22Rv1 (cell line): ENCODE measurements at regions not wholly inside any gene's neighbourhood (a gene's known extent, or its start where the extent isn't known, plus 50 kb on each side); places are given as distances from the start of the nearest gene placed in this dataset.

ENCODE experiments used
- CTCF ChIP-seq: fragments of 450-650 bp; IDR thresholded peaks from 2 replicates; pipeline ENCODE4 v1.5.1; 2017; ENCODE audit warnings: mild to moderate bottlenecking
- ZFX ChIP-seq: fragments of 450-650 bp; IDR thresholded peaks from 2 replicates; pipeline ENCODE4 v1.6.1; 2017; ENCODE audit warnings: antibody characterized with exemption, borderline replicate concordance

GRCh38 chr2:147236601-147237000, 608.2 kb upstream of the ACVR2A start:
- TF ChIP-seq CTCF (no peak), ZFX (no peak)
